H1 (cell line): ENCODE measurements at regions not wholly inside any gene's neighbourhood (a gene's known extent, or its start where the extent isn't known, plus 50 kb on each side); places are given as distances from the start of the nearest gene placed in this dataset.

Experiments used
- CTCF ChIA-PET: fragments of 300-600 bp; sonication (Branson Sonifier 250); formaldehyde crosslinking; loops from one replicate; lab custom pipeline; 2021; ENCODE audit not compliant: partially characterized antibody; lab: Charles Lee
- POLR2A ChIA-PET: fragments of 300-600 bp; sonication (Branson Sonifier 250); formaldehyde crosslinking; loops from one replicate; lab custom pipeline; 2021; ENCODE audit warnings: inconsistent platforms; ENCODE audit not compliant: partially characterized antibody; lab: Charles Lee
- DNase-seq, 2 experiments: peaks; one replicate each; pipeline versions ENCODE4 v3.0.0 to v3.0.0-alpha.2; 2010 to 2022; ENCODE audit warnings: low spot score in 2 of 2, low read depth in 1 of 2, mixed read lengths in 1 of 2
- FAIRE-seq: peaks from 2 replicates; lab custom pipeline; 2011; peaks lifted over from hg19 to GRCh38; lab: Jason Lieb, UNC
- H2AFZ ChIP-seq: 2 replicates; pipeline ENCODE4 v1.8.1; 2012; ENCODE audit warnings: low read length, inconsistent platforms
- H2AK5ac ChIP-seq: 2 replicates; pipeline ENCODE4 v1.6.1; 2013; ENCODE audit warnings: low read depth, low read length
- H2BK120ac ChIP-seq: replicated peaks from 2 replicates; pipeline ENCODE3; 2013; ENCODE audit warnings: low read depth, low read length, inconsistent platforms
- H2BK12ac ChIP-seq: 2 replicates; pipeline ENCODE4 v1.6.1; 2013; ENCODE audit warnings: low read depth, low read length
- H2BK15ac ChIP-seq: 2 replicates; pipeline ENCODE4 v1.6.1; 2013; ENCODE audit warnings: low read length
- H2BK20ac ChIP-seq: 2 replicates; pipeline ENCODE4 v1.6.1; 2013; ENCODE audit warnings: low read length
- H2BK5ac ChIP-seq: 2 replicates; pipeline ENCODE4 v1.6.1; 2013; ENCODE audit warnings: low read depth, low read length
- H3K14ac ChIP-seq: 2 replicates; pipeline ENCODE4 v1.6.1; 2013; ENCODE audit warnings: inconsistent platforms; ENCODE audit not compliant: insufficient read length
- H3K18ac ChIP-seq: 2 replicates; pipeline ENCODE4 v1.6.1; 2013; ENCODE audit warnings: low read length; ENCODE audit errors: extremely low read depth
- H3K23ac ChIP-seq: 2 replicates; pipeline ENCODE4 v1.6.1; 2013; ENCODE audit warnings: inconsistent platforms; ENCODE audit not compliant: insufficient read length
- H3K23me2 ChIP-seq: 2 replicates; pipeline ENCODE4 v1.6.1; 2013; ENCODE audit warnings: low read depth, low read length
- H3K27ac ChIP-seq: 2 replicates; pipeline ENCODE4 v1.6.1; 2011; ENCODE audit warnings: low read depth, low read length, inconsistent platforms
- H3K27me3 ChIP-seq, 4 experiments: replicated peaks in 1 of 4; 1 replicate in 1 of 4; 2 replicates in 3 of 4; pipeline versions ENCODE4 v1.6.1 to v1.8.1; 2011 to 2013; ENCODE audit warnings: low read length in 3 of 4, mild to moderate bottlenecking in 3 of 4, inconsistent platforms in 2 of 4, mixed read lengths in 2 of 4, moderate library complexity in 1 of 4; ENCODE audit not compliant: control insufficient read depth in 3 of 4, insufficient read depth in 3 of 4; ENCODE audit errors: extremely low read depth in 1 of 4
- H3K36me3 ChIP-seq, 4 experiments: 2 replicates each; pipeline versions ENCODE4 v1.6.1 to v1.8.1; 2011 to 2013; ENCODE audit warnings: mild to moderate bottlenecking in 4 of 4, low read length in 3 of 4, moderate library complexity in 2 of 4, control low read depth in 1 of 4, inconsistent platforms in 1 of 4; ENCODE audit not compliant: insufficient read depth in 4 of 4, control insufficient read depth in 2 of 4
- H3K4ac ChIP-seq: replicated peaks from 2 replicates; pipeline ENCODE3; 2013; ENCODE audit warnings: low read length, low read depth, mixed read lengths, inconsistent platforms; ENCODE audit not compliant: insufficient read length
- H3K4me1 ChIP-seq, 4 experiments: replicated peaks in 1 of 4; 1 replicate in 1 of 4; 2 replicates in 3 of 4; pipeline versions ENCODE4 v1.6.1 to v1.8.1; 2011 to 2013; ENCODE audit warnings: low read length in 3 of 4, inconsistent platforms in 2 of 4, mixed read lengths in 1 of 4; ENCODE audit not compliant: insufficient read depth in 4 of 4, control insufficient read depth in 3 of 4
- H3K4me2 ChIP-seq, 2 experiments: 2 replicates each; pipeline versions ENCODE4 v1.6.1 to v1.8.1; 2011 to 2013; ENCODE audit warnings: low read depth in 2 of 2, low read length in 2 of 2, control low read depth in 1 of 2, inconsistent platforms in 1 of 2, mild to moderate bottlenecking in 1 of 2; ENCODE audit not compliant: insufficient read depth in 1 of 2
- H3K4me3 ChIP-seq, 4 experiments: fragments of 200-600, 300-600 bp in 1 of 4; sonication (generic), shearing (Covaris generic), sonication (Bioruptor Twin) in 1 of 4; 2 replicates each; pipeline versions ENCODE4 v1.5.1 to v1.8.1; 2011 to 2016; ENCODE audit warnings: low read length in 4 of 4, low read depth in 3 of 4, control low read depth in 2 of 4, inconsistent platforms in 2 of 4, mild to moderate bottlenecking in 2 of 4, mixed read lengths in 1 of 4, moderate library complexity in 1 of 4; ENCODE audit not compliant: insufficient read depth in 2 of 4; ENCODE audit errors: extremely low read depth in 1 of 4
- H3K56ac ChIP-seq: replicated peaks from 2 replicates; pipeline ENCODE3; 2013; ENCODE audit warnings: low read depth, mild to moderate bottlenecking, mixed read lengths, low read length, inconsistent platforms; ENCODE audit not compliant: insufficient read length
- H3K79me1 ChIP-seq: 2 replicates; pipeline ENCODE4 v1.6.1; 2013; ENCODE audit warnings: low read depth, low read length, control low read depth
- H3K79me2 ChIP-seq, 2 experiments: 2 replicates each; pipeline versions ENCODE4 v1.6.1 to v1.8.1; 2012 to 2013; ENCODE audit warnings: low read length in 2 of 2, mild to moderate bottlenecking in 2 of 2, inconsistent platforms in 1 of 2; ENCODE audit not compliant: insufficient read depth in 2 of 2, control insufficient read depth in 1 of 2
- H3K9ac ChIP-seq, 4 experiments: replicated peaks in 1 of 4; 1 replicate in 1 of 4; 2 replicates in 3 of 4; pipeline versions ENCODE4 v1.6.1 to v1.8.1; 2011 to 2013; ENCODE audit warnings: low read depth in 3 of 4, low read length in 3 of 4, control low read depth in 2 of 4, mild to moderate bottlenecking in 2 of 4, moderate library complexity in 2 of 4, inconsistent platforms in 1 of 4; ENCODE audit errors: extremely low read depth in 1 of 4
- H3K9me3 ChIP-seq, 2 experiments: 2 replicates each; pipeline versions ENCODE4 v1.6.1 to v1.8.1; 2012 to 2013; ENCODE audit warnings: mild to moderate bottlenecking in 2 of 2, moderate library complexity in 2 of 2, control low read depth in 1 of 2, inconsistent platforms in 1 of 2, low read depth in 1 of 2, low read length in 1 of 2, mixed read lengths in 1 of 2; ENCODE audit not compliant: insufficient read depth in 2 of 2
- H4K20me1 ChIP-seq, 2 experiments: replicated peaks in 1 of 2; 2 replicates each; pipeline versions ENCODE3 to v1.8.1; 2011 to 2013; ENCODE audit warnings: inconsistent platforms in 2 of 2, low read length in 2 of 2, mild to moderate bottlenecking in 1 of 2; ENCODE audit not compliant: insufficient read depth in 2 of 2, control insufficient read depth in 1 of 2
- H4K5ac ChIP-seq: 2 replicates; pipeline ENCODE4 v1.6.1; 2013; ENCODE audit warnings: low read length, low read depth, mixed read lengths, inconsistent platforms; ENCODE audit not compliant: insufficient read length
- H4K8ac ChIP-seq: 2 replicates; pipeline ENCODE4 v1.8.0; 2013; ENCODE audit warnings: mild to moderate bottlenecking, moderate library complexity, low read length, inconsistent platforms; ENCODE audit not compliant: insufficient read depth; ENCODE audit errors: extremely low read depth
- H4K91ac ChIP-seq: replicated peaks from 2 replicates; pipeline ENCODE3; 2013; ENCODE audit warnings: low read length, mixed read lengths, inconsistent platforms; ENCODE audit not compliant: insufficient read length
- ATF3 ChIP-seq: IDR thresholded peaks from 2 replicates; pipeline ENCODE4 v1.6.1; 2011; ENCODE audit warnings: low read depth, mild to moderate bottlenecking, low read length; ENCODE audit not compliant: insufficient read depth
- BACH1 ChIP-seq: IDR thresholded peaks from 2 replicates; pipeline ENCODE4 v1.6.1; 2012; ENCODE audit warnings: low read length, improper control_type of control experiment
- CBX8 ChIP-seq: fragments of 300-800, 300-1000 bp; sonication (generic); IDR thresholded peaks from 2 replicates; pipeline ENCODE4 v1.7.1; 2016; ENCODE audit warnings: low read depth, low read length, borderline replicate concordance
- GTF2F1 ChIP-seq: IDR thresholded peaks from 2 replicates; pipeline ENCODE4 v1.6.1; 2012; ENCODE audit warnings: low read depth, low read length, improper control_type of control experiment, borderline replicate concordance
- KDM5A ChIP-seq: fragments of 200-600 bp; IDR thresholded peaks from 2 replicates; pipeline ENCODE4 v1.7.1; 2012; ENCODE audit warnings: mild to moderate bottlenecking, low read length, inconsistent platforms, mixed read lengths
- POU5F1 ChIP-seq: IDR thresholded peaks from 2 replicates; pipeline ENCODE4 v1.6.1; 2011; ENCODE audit warnings: low read depth, mild to moderate bottlenecking, low read length, moderate library complexity
- RXRA ChIP-seq: IDR thresholded peaks from 2 replicates; pipeline ENCODE4 v1.6.1; 2011; ENCODE audit warnings: low read depth, mild to moderate bottlenecking, low read length, moderate library complexity; ENCODE audit not compliant: insufficient read depth
- WGBS, 2 experiments: shearing (Covaris generic) in 1 of 2; methylation state at CpG; one replicate each; pipeline versions ENCODE4 v1.1.6 to v1.1.7; 2013 to 2015; ENCODE audit warnings: low lambda C conversion rate in 2 of 2, mixed read lengths in 2 of 2, inconsistent platforms in 1 of 2, low coverage in 1 of 2, missing lambda C conversion rate in 1 of 2; ENCODE audit not compliant: insufficient replicate concordance in 2 of 2, insufficient coverage in 1 of 2, insufficient read length in 1 of 2; ENCODE audit errors: extremely low coverage in 1 of 2, missing lambda C conversion rate in 1 of 2; 5-methylcytosine and 5-hydroxymethylcytosine counted together
- TF ChIP-seq, protein P1 (sequence below): IDR thresholded peaks from 2 replicates; pipeline ENCODE4 v1.6.1; 2012; ENCODE audit warnings: inconsistent platforms
- TF ChIP-seq, protein P2 (sequence below): IDR thresholded peaks from 2 replicates; pipeline ENCODE4 v1.6.1; 2011; ENCODE audit warnings: low read length, improper control_type of control experiment

GRCh38 chr15:62816342-62817069, 226.0 kb upstream of the TPM1 start:
- H2AFZ ChIP-seq, result no peak overlapping the region
- no peak overlapping the region for H2BK20ac ChIP-seq
- no peak overlapping the region for H3K56ac ChIP-seq
- H3K79me1 ChIP-seq, result no peaks in the 10 kb centered on the region
- H3K4me1 ChIP-seq, result peaks cover 0 to 2% (median 0%) of the 10 kb centered on the region in 4 experiments; a peak in 1 of 7 replicates
- H3K4ac ChIP-seq, result no peak overlapping the region
- ChIA-PET POLR2A (interaction anchor here (0.8 to 1.3 kb wide), 2 partner anchors 34 to 239 kb away, joined by 3 to 4 read pairs; no protein-coding TSS in a partner anchor), CTCF (interaction anchor here (1.1 to 1.9 kb wide), 3 partner anchors 13 to 302 kb away, joined by 3 to 5 read pairs (median 4); no protein-coding TSS in a partner anchor)
- DNase-seq (no peak), FAIRE-seq (no peak)
- H3K79me2 ChIP-seq, result no peaks in the 10 kb centered on the region
- H3K27ac ChIP-seq, result no peak overlapping the region
- no peak overlapping the region for H2BK15ac ChIP-seq
- no peaks in the 10 kb centered on the region for H3K9me3 ChIP-seq
- H3K18ac ChIP-seq, result no peak overlapping the region
- no peak overlapping the region for H2BK5ac ChIP-seq
- H3K14ac ChIP-seq, result no peak overlapping the region
- no peak overlapping the region for H3K23ac ChIP-seq
- H4K5ac ChIP-seq, result no peak overlapping the region
- no peak overlapping the region for H4K91ac ChIP-seq
- no peak overlapping the region for H2AK5ac ChIP-seq
- no peaks in the 10 kb centered on the region for H4K20me1 ChIP-seq
- no peak overlapping the region for H3K4me3 ChIP-seq
- H3K9ac ChIP-seq, result no peak overlapping the region
- H2BK12ac ChIP-seq, result no peak overlapping the region
- no peaks in the 10 kb centered on the region for H3K36me3 ChIP-seq
- no peak overlapping the region for H3K4me2 ChIP-seq
- H3K27me3 ChIP-seq, result no peaks in the 10 kb centered on the region
- no peak overlapping the region for H4K8ac ChIP-seq
- no peaks in the 10 kb centered on the region; the same call in 1 of the 2 replicates for H3K23me2 ChIP-seq
- 85% methylated on average over 4 of the region's 4 CpGs; no CpG with 5 or more reads in 1 of the 2 experiments for WGBS, 2 experiments
- H2BK120ac ChIP-seq, result no peak overlapping the region
- no peak for TF ChIP-seq POU5F1
- TF ChIP-seq CBX8, result no peak
- TF ChIP-seq KDM5A, result no peak
- TF ChIP-seq, protein P1, sequence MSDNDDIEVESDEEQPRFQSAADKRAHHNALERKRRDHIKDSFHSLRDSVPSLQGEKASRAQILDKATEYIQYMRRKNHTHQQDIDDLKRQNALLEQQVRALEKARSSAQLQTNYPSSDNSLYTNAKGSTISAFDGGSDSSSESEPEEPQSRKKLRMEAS, result no peak
- TF ChIP-seq, protein P2, sequence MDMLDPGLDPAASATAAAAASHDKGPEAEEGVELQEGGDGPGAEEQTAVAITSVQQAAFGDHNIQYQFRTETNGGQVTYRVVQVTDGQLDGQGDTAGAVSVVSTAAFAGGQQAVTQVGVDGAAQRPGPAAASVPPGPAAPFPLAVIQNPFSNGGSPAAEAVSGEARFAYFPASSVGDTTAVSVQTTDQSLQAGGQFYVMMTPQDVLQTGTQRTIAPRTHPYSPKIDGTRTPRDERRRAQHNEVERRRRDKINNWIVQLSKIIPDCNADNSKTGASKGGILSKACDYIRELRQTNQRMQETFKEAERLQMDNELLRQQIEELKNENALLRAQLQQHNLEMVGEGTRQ, result no peak
- no peak for TF ChIP-seq BACH1
- no peak for TF ChIP-seq RXRA
- TF ChIP-seq GTF2F1, result no peak
- TF ChIP-seq ATF3, result no peak
